GM13976 (cell line): ENCODE measurements at regions not wholly inside any gene's neighbourhood (a gene's known extent, or its start where the extent isn't known, plus 50 kb on each side); places are given as distances from the start of the nearest gene placed in this dataset.

ENCODE experiments used
- DNase-seq: peaks from one replicate; pipeline ENCODE4 v3.0.0; 2012; ENCODE audit warnings: low spot score
- in situ Hi-C: fragments of 300-500 bp; cut with MboI; formaldehyde crosslinking; loops from one replicate; pipeline ENCODE4 v1.12.0; 2022; ENCODE audit warnings: low sequenced_read_pairs, mixed read lengths, inconsistent platforms; ENCODE audit not compliant: unreplicated experiment
- TF ChIP-seq, protein P1 (sequence below): IDR thresholded peaks from 2 replicates; pipeline ENCODE4 v1.5.1; 2012; ENCODE audit warnings: borderline replicate concordance, mild to moderate bottlenecking; ENCODE audit not compliant: insufficient read depth; ENCODE audit errors: extremely low read depth, missing control alignments, control extremely low read depth

- in situ Hi-C loops = no loop called here
- DNase-seq = no peak
- TF ChIP-seq, protein P1, sequence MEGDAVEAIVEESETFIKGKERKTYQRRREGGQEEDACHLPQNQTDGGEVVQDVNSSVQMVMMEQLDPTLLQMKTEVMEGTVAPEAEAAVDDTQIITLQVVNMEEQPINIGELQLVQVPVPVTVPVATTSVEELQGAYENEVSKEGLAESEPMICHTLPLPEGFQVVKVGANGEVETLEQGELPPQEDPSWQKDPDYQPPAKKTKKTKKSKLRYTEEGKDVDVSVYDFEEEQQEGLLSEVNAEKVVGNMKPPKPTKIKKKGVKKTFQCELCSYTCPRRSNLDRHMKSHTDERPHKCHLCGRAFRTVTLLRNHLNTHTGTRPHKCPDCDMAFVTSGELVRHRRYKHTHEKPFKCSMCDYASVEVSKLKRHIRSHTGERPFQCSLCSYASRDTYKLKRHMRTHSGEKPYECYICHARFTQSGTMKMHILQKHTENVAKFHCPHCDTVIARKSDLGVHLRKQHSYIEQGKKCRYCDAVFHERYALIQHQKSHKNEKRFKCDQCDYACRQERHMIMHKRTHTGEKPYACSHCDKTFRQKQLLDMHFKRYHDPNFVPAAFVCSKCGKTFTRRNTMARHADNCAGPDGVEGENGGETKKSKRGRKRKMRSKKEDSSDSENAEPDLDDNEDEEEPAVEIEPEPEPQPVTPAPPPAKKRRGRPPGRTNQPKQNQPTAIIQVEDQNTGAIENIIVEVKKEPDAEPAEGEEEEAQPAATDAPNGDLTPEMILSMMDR = no peak
Measured at GRCh38 chr5:158273035-158273434, 414.1 kb upstream of the CLINT1 start.

- no peak for DNase-seq
- in situ Hi-C loops = no loop called here
- TF ChIP-seq, protein P1 = no peak
Measured at GRCh38 chr5:158272409-158272808, 413.5 kb upstream of the CLINT1 start.

- TF ChIP-seq, protein P1 = no peak
- DNase-seq = no peak
- in situ Hi-C loops = no loop called here
Measured at GRCh38 chr5:158270996-158271554, 412.1 kb upstream of the CLINT1 start.

DNA sequence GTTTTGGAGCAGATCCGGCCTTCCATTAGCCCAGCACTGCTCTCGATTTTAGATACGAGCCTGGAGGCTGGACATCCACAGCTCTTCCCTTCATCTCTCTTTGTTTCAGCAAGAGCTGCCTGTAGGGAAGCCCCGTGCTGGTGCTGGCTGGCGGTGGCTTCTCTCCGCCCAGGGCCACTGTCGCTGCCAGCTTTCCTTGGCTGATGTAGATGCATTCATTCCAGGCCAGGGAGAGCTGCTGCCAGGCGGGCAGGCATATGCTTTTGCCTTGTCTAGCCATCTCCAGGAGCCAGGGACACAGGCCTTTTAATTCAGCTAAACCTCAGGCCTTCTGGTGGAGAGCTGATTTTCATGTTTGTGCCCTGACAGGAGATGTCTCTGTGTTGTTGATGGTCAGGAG lies 409.3 kb upstream of the CLINT1 start:
- TF ChIP-seq, protein P1 = no peak
- no peak for DNase-seq
- in situ Hi-C loops = no loop called here

GRCh38 chr5:158267228-158267627 lies 408.3 kb upstream of the CLINT1 start:
- in situ Hi-C loops = no loop called here
- DNase-seq = no peak
- TF ChIP-seq, protein P1 = no peak

GRCh38 chr5:158265931-158266700 lies 407.2 kb upstream of the CLINT1 start:
- TF ChIP-seq, protein P1 = no peak
- no peak for DNase-seq
- in situ Hi-C loops = no loop called here
